ENCODE measurements at regions not wholly inside any gene's neighbourhood (a gene's known extent, or its start where the extent isn't known, plus 50 kb on each side); places are given as distances from the start of the nearest gene placed in this dataset.

DNA sequence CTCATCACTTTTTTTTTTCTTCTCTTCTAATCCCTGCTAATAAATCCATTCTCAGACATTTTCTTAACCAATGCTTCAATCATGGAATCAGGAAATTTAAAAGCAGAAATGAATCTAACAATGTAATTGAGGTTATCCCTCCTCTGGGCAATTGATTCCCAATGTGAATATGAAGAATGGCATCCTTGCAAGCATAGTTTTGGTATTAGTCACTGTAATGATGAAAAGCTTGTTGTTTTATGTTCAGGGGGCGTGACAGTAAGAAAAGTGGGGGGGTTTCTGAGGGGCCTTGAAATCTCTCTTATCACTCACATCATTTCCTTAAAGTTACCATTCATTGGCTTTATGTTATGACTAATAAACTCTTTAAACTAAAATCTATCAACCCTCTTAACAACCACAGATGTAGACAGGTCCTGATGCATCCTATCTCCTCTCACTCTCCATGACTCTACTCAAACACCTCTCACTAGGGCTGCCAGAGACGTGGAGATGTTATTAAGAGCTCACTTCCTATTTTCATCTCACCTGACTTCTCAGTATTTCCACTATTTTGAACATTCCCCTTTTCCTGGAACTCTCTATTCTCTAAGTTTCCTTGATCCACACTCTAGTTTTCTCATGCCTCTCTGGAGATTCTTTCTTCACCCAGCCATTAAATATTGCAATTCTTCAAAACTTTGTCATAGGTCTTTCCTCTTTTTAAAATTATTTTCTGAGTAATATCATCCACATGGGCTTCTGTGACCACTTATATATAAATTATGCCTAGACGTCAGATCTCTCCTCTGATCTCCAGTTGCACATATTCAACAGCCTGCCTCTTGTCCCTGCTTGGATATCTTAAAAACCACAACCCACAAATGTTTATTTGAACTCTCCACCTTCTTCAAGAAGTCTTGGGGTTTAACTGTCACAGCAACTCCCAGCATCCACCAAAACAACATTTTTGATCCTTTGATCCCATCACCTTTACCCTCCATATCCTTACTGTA is 332.9 kb downstream of the CDH2 start:
- DNase-seq (ENCODE audit: low read depth in 1 of 2, low spot score in 1 of 2), result no peak
- Histone ChIP-seq H3K4me3 (replicated peaks; ENCODE audit: insufficient read depth, low read length) (no peak overlapping the region), H3K27ac (replicated peaks) (no peak overlapping the region), H3K27me3 (ENCODE audit: insufficient read depth, poor library complexity, severe bottlenecking) (peaks cover 2% of the 10 kb centered on the region)
- TF ChIP-seq, protein P1, sequence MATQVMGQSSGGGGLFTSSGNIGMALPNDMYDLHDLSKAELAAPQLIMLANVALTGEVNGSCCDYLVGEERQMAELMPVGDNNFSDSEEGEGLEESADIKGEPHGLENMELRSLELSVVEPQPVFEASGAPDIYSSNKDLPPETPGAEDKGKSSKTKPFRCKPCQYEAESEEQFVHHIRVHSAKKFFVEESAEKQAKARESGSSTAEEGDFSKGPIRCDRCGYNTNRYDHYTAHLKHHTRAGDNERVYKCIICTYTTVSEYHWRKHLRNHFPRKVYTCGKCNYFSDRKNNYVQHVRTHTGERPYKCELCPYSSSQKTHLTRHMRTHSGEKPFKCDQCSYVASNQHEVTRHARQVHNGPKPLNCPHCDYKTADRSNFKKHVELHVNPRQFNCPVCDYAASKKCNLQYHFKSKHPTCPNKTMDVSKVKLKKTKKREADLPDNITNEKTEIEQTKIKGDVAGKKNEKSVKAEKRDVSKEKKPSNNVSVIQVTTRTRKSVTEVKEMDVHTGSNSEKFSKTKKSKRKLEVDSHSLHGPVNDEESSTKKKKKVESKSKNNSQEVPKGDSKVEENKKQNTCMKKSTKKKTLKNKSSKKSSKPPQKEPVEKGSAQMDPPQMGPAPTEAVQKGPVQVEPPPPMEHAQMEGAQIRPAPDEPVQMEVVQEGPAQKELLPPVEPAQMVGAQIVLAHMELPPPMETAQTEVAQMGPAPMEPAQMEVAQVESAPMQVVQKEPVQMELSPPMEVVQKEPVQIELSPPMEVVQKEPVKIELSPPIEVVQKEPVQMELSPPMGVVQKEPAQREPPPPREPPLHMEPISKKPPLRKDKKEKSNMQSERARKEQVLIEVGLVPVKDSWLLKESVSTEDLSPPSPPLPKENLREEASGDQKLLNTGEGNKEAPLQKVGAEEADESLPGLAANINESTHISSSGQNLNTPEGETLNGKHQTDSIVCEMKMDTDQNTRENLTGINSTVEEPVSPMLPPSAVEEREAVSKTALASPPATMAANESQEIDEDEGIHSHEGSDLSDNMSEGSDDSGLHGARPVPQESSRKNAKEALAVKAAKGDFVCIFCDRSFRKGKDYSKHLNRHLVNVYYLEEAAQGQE (IDR thresholded peaks at IDR 0.05; ENCODE audit: insufficient replicate concordance, low read depth), result no peak
- TF ChIP-seq SPI1 (IDR thresholded peaks at IDR 0.05; ENCODE audit: borderline replicate concordance, low read depth), result no peak
- no peak for TF ChIP-seq GABPA (IDR thresholded peaks at IDR 0.05; ENCODE audit: low read depth)
- TF ChIP-seq, protein P2, sequence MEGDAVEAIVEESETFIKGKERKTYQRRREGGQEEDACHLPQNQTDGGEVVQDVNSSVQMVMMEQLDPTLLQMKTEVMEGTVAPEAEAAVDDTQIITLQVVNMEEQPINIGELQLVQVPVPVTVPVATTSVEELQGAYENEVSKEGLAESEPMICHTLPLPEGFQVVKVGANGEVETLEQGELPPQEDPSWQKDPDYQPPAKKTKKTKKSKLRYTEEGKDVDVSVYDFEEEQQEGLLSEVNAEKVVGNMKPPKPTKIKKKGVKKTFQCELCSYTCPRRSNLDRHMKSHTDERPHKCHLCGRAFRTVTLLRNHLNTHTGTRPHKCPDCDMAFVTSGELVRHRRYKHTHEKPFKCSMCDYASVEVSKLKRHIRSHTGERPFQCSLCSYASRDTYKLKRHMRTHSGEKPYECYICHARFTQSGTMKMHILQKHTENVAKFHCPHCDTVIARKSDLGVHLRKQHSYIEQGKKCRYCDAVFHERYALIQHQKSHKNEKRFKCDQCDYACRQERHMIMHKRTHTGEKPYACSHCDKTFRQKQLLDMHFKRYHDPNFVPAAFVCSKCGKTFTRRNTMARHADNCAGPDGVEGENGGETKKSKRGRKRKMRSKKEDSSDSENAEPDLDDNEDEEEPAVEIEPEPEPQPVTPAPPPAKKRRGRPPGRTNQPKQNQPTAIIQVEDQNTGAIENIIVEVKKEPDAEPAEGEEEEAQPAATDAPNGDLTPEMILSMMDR (IDR thresholded peaks at IDR 0.05; ENCODE audit: insufficient read depth, low read length), result no peak
- no peak for TF ChIP-seq POLR2AphosphoS5 (IDR thresholded peaks at IDR 0.05; ENCODE audit: low read depth)

DNA sequence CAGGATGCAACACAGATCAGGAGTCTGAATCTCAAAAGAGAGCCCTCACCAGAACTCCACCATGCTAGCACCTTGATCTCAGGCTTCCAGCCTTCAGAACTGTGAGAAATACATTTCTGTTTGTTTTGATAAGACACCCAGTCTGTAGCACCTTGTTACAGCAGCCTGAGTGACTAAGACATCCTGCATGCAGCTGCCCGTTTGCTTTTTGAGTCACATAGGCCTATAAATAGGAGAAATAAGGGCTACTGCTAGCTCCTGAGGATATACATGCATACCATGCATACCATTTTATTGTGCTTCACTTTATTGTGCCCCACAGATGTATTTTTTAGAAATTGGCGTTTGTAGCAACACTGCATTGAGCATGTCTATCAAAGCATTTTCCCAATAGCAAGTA is 337.8 kb downstream of the CDH2 start:
- no peak overlapping the region for H3K4me3 ChIP-seq (replicated peaks; ENCODE audit: insufficient read depth, low read length)
- H3K27ac ChIP-seq (replicated peaks), result no peak overlapping the region
- H3K27me3 ChIP-seq (ENCODE audit: insufficient read depth, poor library complexity, severe bottlenecking), result peaks cover 2% of the 10 kb centered on the region
- DNase-seq (ENCODE audit: low read depth in 1 of 2, low spot score in 1 of 2), result no peak
- TF ChIP-seq, protein P1 (IDR thresholded peaks at IDR 0.05; ENCODE audit: insufficient replicate concordance, low read depth), result no peak
- TF ChIP-seq POLR2AphosphoS5 (IDR thresholded peaks at IDR 0.05; ENCODE audit: low read depth) (no peak), SPI1 (IDR thresholded peaks at IDR 0.05; ENCODE audit: borderline replicate concordance, low read depth) (no peak), GABPA (IDR thresholded peaks at IDR 0.05; ENCODE audit: low read depth) (no peak)
- TF ChIP-seq, protein P2 (IDR thresholded peaks at IDR 0.05; ENCODE audit: insufficient read depth, low read length), result no peak

DNA sequence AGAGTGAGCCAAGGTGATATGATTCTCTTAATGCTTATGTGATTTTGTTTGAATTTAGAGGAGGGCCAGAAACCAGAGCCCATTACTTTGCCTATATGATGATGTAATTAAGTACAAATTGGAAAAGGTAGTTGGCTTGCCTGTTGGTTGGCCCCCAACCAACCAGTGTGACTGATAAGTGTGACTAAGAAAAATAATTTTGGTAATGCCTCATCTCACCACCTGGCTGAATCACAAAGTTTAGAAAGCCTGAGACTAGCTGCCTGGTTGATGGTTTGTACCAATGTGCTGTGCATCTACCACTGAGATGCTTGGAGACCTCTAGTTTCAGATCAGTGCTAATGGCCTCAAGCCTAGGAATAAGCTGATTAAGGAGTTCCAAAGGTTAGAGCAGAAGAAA is 338.7 kb downstream of the CDH2 start:
- peaks cover 2% of the 10 kb centered on the region for H3K27me3 ChIP-seq (ENCODE audit: insufficient read depth, poor library complexity, severe bottlenecking)
- H3K27ac ChIP-seq (replicated peaks), result no peak overlapping the region
- TF ChIP-seq SPI1 (IDR thresholded peaks at IDR 0.05; ENCODE audit: borderline replicate concordance, low read depth), result no peak
- TF ChIP-seq, protein P1 (IDR thresholded peaks at IDR 0.05; ENCODE audit: insufficient replicate concordance, low read depth), result no peak
- TF ChIP-seq, protein P2 (IDR thresholded peaks at IDR 0.05; ENCODE audit: insufficient read depth, low read length), result no peak
- TF ChIP-seq POLR2AphosphoS5 (IDR thresholded peaks at IDR 0.05; ENCODE audit: low read depth), result no peak
- no peak for TF ChIP-seq GABPA (IDR thresholded peaks at IDR 0.05; ENCODE audit: low read depth)
- no peak overlapping the region for H3K4me3 ChIP-seq (replicated peaks; ENCODE audit: insufficient read depth, low read length)
- DNase-seq (ENCODE audit: low read depth in 1 of 2, low spot score in 1 of 2), result no peak

Data from HL-60 (cell line).